Upper lobe of left lung (tissue), 6 donors: ENCODE measurements at regions not wholly inside any gene's neighbourhood (a gene's known extent, or its start where the extent isn't known, plus 50 kb on each side); places are given as distances from the start of the nearest gene placed in this dataset.

Source experiments
- ATAC-seq, 2 donors: fragments of 200-7000 bp; cut with Tn5 transposase; one replicate each; pipeline ENCODE4 v1.9.1; 2022; ENCODE audit warnings: mild to moderate bottlenecking in 2 of 2, moderate library complexity in 2 of 2; ENCODE audit not compliant: low FRiP score in 2 of 2
- DNase-seq, 2 donors: peaks; one replicate each; pipeline ENCODE4 v3.0.0-alpha.2; 2019 to 2020
- H3K27ac ChIP-seq, 4 donors: fragments of 200-600 bp; sonication (generic); one replicate each; pipeline ENCODE4 v1.5.1; 2016 to 2019
- H3K27me3 ChIP-seq, 4 donors: fragments of 200-600 bp; sonication (generic); one replicate each; pipeline ENCODE4 v1.5.1; 2017 to 2019
- H3K36me3 ChIP-seq, 4 donors: fragments of 200-600 bp; sonication (generic); one replicate each; pipeline ENCODE4 v1.5.1; 2016 to 2019
- H3K4me1 ChIP-seq, 4 donors: fragments of 200-600 bp; sonication (generic); one replicate each; pipeline ENCODE4 v1.5.1; 2018 to 2019
- H3K4me3 ChIP-seq, 4 donors: fragments of 200-600 bp; sonication (generic); one replicate each; pipeline ENCODE4 v1.5.1; 2017 to 2019; ENCODE audit warnings: mild to moderate bottlenecking in 2 of 4, moderate library complexity in 1 of 4
- H3K9me3 ChIP-seq, 4 donors: fragments of 200-600 bp; sonication (generic); one replicate each; pipeline ENCODE4 v1.5.1; 2018 to 2019
- CTCF ChIP-seq, 6 experiments: fragments of 450-650 bp in 4 of 6; fragments of 200-600 bp in 2 of 6; sonication (generic) in 2 of 6; IDR thresholded peaks; one replicate each; pipeline ENCODE4 v1.5.1; 2016 to 2019; ENCODE audit warnings: antibody characterized with exemption in 6 of 6
- EP300 ChIP-seq, 4 donors: sonication (generic); formaldehyde crosslinking; IDR thresholded peaks; one replicate each; pipeline ENCODE4 v1.5.1; 2017; ENCODE audit warnings: antibody characterized with exemption in 4 of 4, control low read depth in 2 of 4
- POLR2A ChIP-seq, 4 donors: fragments of 450-650 bp; IDR thresholded peaks; one replicate each; pipeline ENCODE4 v1.5.1; 2016 to 2017; ENCODE audit warnings: antibody characterized with exemption in 4 of 4, mild to moderate bottlenecking in 2 of 4
- POLR2AphosphoS5 ChIP-seq, 2 donors: sonication (generic); formaldehyde crosslinking; IDR thresholded peaks; one replicate each; pipeline ENCODE4 v1.5.1; 2017; ENCODE audit warnings: antibody characterized with exemption in 2 of 2
- WGBS, 2 donors: methylation state at CpG; one replicate each; pipeline ENCODE4 v1.1.5; 2017 to 2018; 5-methylcytosine and 5-hydroxymethylcytosine counted together
- donor health status: DM: no; HTN: no; CAD: no; lungs with moderate emphysema.
- donor health status: DM: no; HTN: yes; CAD: no; lungs with severe emphysema.

GRCh38 chr13:63632321-63632720 lies 2216.7 kb upstream of the PCDH20 start:
- no peaks in the 10 kb centered on the region for H3K27me3 ChIP-seq
- no peak for TF ChIP-seq POLR2AphosphoS5 (IDR thresholded peaks at IDR 0.05)
- TF ChIP-seq CTCF (IDR thresholded peaks at IDR 0.05): no peak
- no peak for TF ChIP-seq POLR2A (IDR thresholded peaks at IDR 0.05)
- TF ChIP-seq EP300 (IDR thresholded peaks at IDR 0.05): no peak
- ATAC-seq (no peak), DNase-seq (no peak)
- no peaks in the 10 kb centered on the region for H3K4me1 ChIP-seq
- no peak overlapping the region for H3K27ac ChIP-seq
- WGBS, 2 donors: 61 to 65% methylated on average over 3 of the region's 3 CpGs
- no peaks in the 10 kb centered on the region for H3K9me3 ChIP-seq
- H3K4me3 ChIP-seq: no peak overlapping the region
- no peaks in the 10 kb centered on the region for H3K36me3 ChIP-seq

- Histone ChIP-seq H3K36me3 (no peaks in the 10 kb centered on the region), H3K4me1 (no peaks in the 10 kb centered on the region), H3K4me3 (no peak overlapping the region), H3K27ac (no peak overlapping the region), H3K27me3 (no peaks in the 10 kb centered on the region), H3K9me3 (no peaks in the 10 kb centered on the region)
- 81 to 94% methylated on average over 3 of the region's 3 CpGs for WGBS, 2 donors
- ATAC-seq: no peak
- TF ChIP-seq POLR2A (IDR thresholded peaks at IDR 0.05): no peak
- no peak for DNase-seq
Observed at GRCh38 chr13:63631006-63631405, 2215.4 kb upstream of the PCDH20 start.

DNA sequence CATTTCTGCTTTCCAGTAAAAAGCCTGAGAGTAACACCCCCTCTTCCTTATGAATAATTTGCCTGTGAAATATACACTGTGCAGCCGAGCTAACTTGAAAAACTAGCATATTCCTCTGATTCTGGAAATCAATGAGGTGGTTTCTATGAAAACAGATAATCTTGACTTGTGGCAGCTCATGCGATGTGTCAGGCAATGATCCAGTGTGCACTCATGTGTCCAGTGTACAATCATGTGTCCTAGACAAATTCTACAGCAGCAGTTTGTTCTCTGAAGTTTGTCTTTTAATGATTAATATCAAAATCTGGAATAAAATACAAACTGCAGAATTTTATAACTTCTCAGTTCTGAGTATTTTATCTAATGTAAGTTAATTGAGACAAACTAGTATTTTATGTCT lies 2213.9 kb upstream of the PCDH20 start:
- Histone ChIP-seq H3K36me3 (no peaks in the 10 kb centered on the region), H3K4me3 (no peak overlapping the region), H3K9me3 (no peaks in the 10 kb centered on the region), H3K27ac (no peak overlapping the region), H3K4me1 (no peaks in the 10 kb centered on the region), H3K27me3 (no peaks in the 10 kb centered on the region)
- DNase-seq (no peak), ATAC-seq (no peak)
- no peak for TF ChIP-seq CTCF (IDR thresholded peaks at IDR 0.05)
- TF ChIP-seq POLR2A (IDR thresholded peaks at IDR 0.05): no peak
- TF ChIP-seq POLR2AphosphoS5 (IDR thresholded peaks at IDR 0.05): no peak
- no peak for TF ChIP-seq EP300 (IDR thresholded peaks at IDR 0.05)
- 64 to 79% methylated on average over 2 of the region's 2 CpGs for WGBS, 2 donors

GRCh38 chr13:63628310-63628709 lies 2212.7 kb upstream of the PCDH20 start:
- H3K27ac ChIP-seq: no peak overlapping the region
- no peaks in the 10 kb centered on the region for H3K36me3 ChIP-seq
- no peaks in the 10 kb centered on the region for H3K27me3 ChIP-seq
- ATAC-seq: no peak
- DNase-seq: no peak
- WGBS, 2 donors: 82 to 86% methylated on average over 3 of the region's 3 CpGs
- H3K9me3 ChIP-seq: no peaks in the 10 kb centered on the region
- TF ChIP-seq CTCF (IDR thresholded peaks at IDR 0.05) (no peak), EP300 (IDR thresholded peaks at IDR 0.05) (no peak), POLR2A (IDR thresholded peaks at IDR 0.05) (no peak), POLR2AphosphoS5 (IDR thresholded peaks at IDR 0.05) (no peak)
- no peaks in the 10 kb centered on the region for H3K4me1 ChIP-seq
- no peak overlapping the region for H3K4me3 ChIP-seq

GRCh38 chr13:63625869-63626268 lies 2210.2 kb upstream of the PCDH20 start:
- TF ChIP-seq EP300 (IDR thresholded peaks at IDR 0.05): no peak
- Histone ChIP-seq H3K27me3 (no peaks in the 10 kb centered on the region), H3K4me1 (no peaks in the 10 kb centered on the region), H3K27ac (no peak overlapping the region), H3K36me3 (no peaks in the 10 kb centered on the region), H3K9me3 (no peaks in the 10 kb centered on the region), H3K4me3 (no peak overlapping the region)
- DNase-seq (no peak), ATAC-seq (no peak)
- 77 to 88% methylated on average over 1 of the region's 1 CpG for WGBS, 2 donors

DNA sequence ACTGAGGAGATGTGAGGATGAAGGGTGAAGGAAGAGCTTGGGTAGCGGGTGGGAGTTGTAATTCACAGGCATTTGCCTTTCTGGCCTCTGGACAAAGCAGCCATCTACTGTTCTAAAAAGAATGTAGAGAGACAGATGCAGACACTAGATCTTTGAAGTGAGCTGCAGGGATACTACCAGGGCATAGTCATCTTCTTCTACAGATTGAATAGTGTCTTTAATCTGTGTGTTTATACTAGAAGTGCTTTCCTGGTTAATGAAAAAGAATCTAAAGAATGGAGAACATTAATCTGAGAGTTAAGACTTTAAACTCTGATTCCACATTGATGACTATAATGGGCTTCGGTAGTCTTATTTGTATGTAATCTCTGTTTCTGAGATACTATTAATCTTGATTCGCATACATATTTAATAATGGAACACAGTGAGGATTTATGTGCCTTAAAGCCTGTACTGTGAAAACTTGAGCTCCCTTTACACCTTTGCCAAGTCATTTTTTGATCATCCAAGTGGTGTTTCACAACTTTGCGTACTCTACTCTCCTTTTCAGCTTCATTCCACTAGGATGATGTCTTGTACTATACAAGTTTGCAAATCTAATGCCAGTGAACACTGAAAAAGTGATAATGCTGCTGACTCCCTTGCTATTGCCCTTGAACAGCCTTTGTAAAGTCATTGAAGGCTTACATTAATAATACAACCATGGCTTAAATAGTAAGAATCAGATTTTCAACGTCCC lies 2199.4 kb upstream of the PCDH20 start:
- 61 to 68% methylated on average over 5 of the region's 5 CpGs for WGBS, 2 donors
- no peaks in the 10 kb centered on the region for H3K4me1 ChIP-seq

More for the DNA sequence above, 2199.4 kb upstream of the PCDH20 start:
- H3K36me3 ChIP-seq: no peaks in the 10 kb centered on the region
- H3K4me3 ChIP-seq: no peak overlapping the region
- ATAC-seq (no peak), DNase-seq (no peak)
- no peaks in the 10 kb centered on the region for H3K9me3 ChIP-seq
- TF ChIP-seq EP300 (IDR thresholded peaks at IDR 0.05) (no peak), POLR2AphosphoS5 (IDR thresholded peaks at IDR 0.05) (no peak), CTCF (IDR thresholded peaks at IDR 0.05) (no peak), POLR2A (IDR thresholded peaks at IDR 0.05) (no peak)
- H3K27me3 ChIP-seq: no peaks in the 10 kb centered on the region
- no peak overlapping the region for H3K27ac ChIP-seq
